Peyer's patch (tissue), 4 donors: ENCODE measurements at regions not wholly inside any gene's neighbourhood (a gene's known extent, or its start where the extent isn't known, plus 50 kb on each side); places are given as distances from the start of the nearest gene placed in this dataset.

Experiments
- POLR2A ChIP-seq, 2 donors: fragments of 450-650 bp; IDR thresholded peaks; one replicate each; pipeline ENCODE4 v1.5.1; 2017; ENCODE audit warnings: antibody characterized with exemption in 2 of 2, mild to moderate bottlenecking in 2 of 2, moderate library complexity in 2 of 2
- TF ChIP-seq, protein P1 (sequence below), 6 experiments: fragments of 450-650 bp in 4 of 6; fragments of 200-600 bp in 2 of 6; sonication (generic) in 1 of 6; IDR thresholded peaks; one replicate each; pipeline ENCODE4 v1.5.1; 2017 to 2019; ENCODE audit warnings: antibody characterized with exemption in 6 of 6, mild to moderate bottlenecking in 3 of 6, moderate library complexity in 1 of 6

- TF ChIP-seq, protein P1, sequence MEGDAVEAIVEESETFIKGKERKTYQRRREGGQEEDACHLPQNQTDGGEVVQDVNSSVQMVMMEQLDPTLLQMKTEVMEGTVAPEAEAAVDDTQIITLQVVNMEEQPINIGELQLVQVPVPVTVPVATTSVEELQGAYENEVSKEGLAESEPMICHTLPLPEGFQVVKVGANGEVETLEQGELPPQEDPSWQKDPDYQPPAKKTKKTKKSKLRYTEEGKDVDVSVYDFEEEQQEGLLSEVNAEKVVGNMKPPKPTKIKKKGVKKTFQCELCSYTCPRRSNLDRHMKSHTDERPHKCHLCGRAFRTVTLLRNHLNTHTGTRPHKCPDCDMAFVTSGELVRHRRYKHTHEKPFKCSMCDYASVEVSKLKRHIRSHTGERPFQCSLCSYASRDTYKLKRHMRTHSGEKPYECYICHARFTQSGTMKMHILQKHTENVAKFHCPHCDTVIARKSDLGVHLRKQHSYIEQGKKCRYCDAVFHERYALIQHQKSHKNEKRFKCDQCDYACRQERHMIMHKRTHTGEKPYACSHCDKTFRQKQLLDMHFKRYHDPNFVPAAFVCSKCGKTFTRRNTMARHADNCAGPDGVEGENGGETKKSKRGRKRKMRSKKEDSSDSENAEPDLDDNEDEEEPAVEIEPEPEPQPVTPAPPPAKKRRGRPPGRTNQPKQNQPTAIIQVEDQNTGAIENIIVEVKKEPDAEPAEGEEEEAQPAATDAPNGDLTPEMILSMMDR (IDR thresholded peaks at IDR 0.05): no peak
- TF ChIP-seq POLR2A (IDR thresholded peaks at IDR 0.05): no peak
Observed at GRCh38 chr18:75141166-75141565, 67.8 kb downstream of the PTGR3 start.
